PC-9 (cell line): ENCODE measurements at regions not wholly inside any gene's neighbourhood (a gene's known extent, or its start where the extent isn't known, plus 50 kb on each side); places are given as distances from the start of the nearest gene placed in this dataset.

Experiments
- BruUV-seq: library from RNA; stranded (reverse); fragments of 400-500 nt; replicated peaks from 2 replicates; lab custom pipeline; 2021; lab: Mats Ljungman, UMichigan
- CTCF ChIA-PET: fragments of 300-600 bp; sonication (Branson Sonifier 250); formaldehyde crosslinking; loops from one replicate; lab custom pipeline; 2022; ENCODE audit warnings: antibody characterized with exemption; lab: Charles Lee
- POLR2A ChIA-PET: fragments of 300-600 bp; sonication (Branson Sonifier 250); formaldehyde crosslinking; loops from one replicate; lab custom pipeline; 2022; ENCODE audit warnings: antibody characterized with exemption; ENCODE audit not compliant: unreplicated experiment; lab: Charles Lee
- DNase-seq, 2 experiments: peaks; one replicate each; pipeline versions ENCODE4 v3.0.0 to v3.0.0-alpha.2; 2015 to 2022; ENCODE audit warnings: mixed read lengths in 1 of 2
- H2AFZ ChIP-seq: fragments of 200-600 bp; sonication (generic); 2 replicates; pipeline ENCODE4 v1.8.1; 2017; ENCODE audit warnings: antibody characterized with exemption
- H3F3A ChIP-seq: fragments of 200-600 bp; sonication (generic); 2 replicates; pipeline ENCODE4 v1.8.1; 2017; ENCODE audit warnings: antibody characterized with exemption, mild to moderate bottlenecking, low read depth; ENCODE audit not compliant: insufficient read depth
- H3K27ac ChIP-seq: fragments of 200-600 bp; sonication (generic); 2 replicates; pipeline ENCODE4 v1.6.1; 2016; ENCODE audit warnings: mixed run types
- H3K27me3 ChIP-seq: fragments of 200-600 bp; sonication (generic); 2 replicates; pipeline ENCODE4 v1.6.1; 2016; ENCODE audit warnings: low read depth, mixed run types; ENCODE audit not compliant: insufficient read depth
- H3K36me3 ChIP-seq: fragments of 200-600 bp; sonication (generic); 2 replicates; pipeline ENCODE4 v1.6.1; 2016; ENCODE audit warnings: low read depth, mixed run types
- H3K4me1 ChIP-seq: fragments of 200-600 bp; sonication (generic); replicated peaks from 2 replicates; pipeline ENCODE4 v1.6.1; 2016; ENCODE audit warnings: mixed run types; ENCODE audit not compliant: insufficient read depth
- H3K4me2 ChIP-seq: fragments of 200-600 bp; sonication (generic); 2 replicates; pipeline ENCODE4 v1.6.1; 2017; ENCODE audit warnings: mixed run types
- H3K4me3 ChIP-seq: fragments of 200-600 bp; sonication (generic); 2 replicates; pipeline ENCODE4 v1.6.1; 2016; ENCODE audit warnings: mixed run types
- H3K79me2 ChIP-seq: fragments of 200-600 bp; sonication (generic); 2 replicates; pipeline ENCODE4 v1.6.1; 2017; ENCODE audit warnings: low read depth, mixed run types
- H3K9me2 ChIP-seq: fragments of 200-600 bp; sonication (generic); 2 replicates; pipeline ENCODE4 v1.8.1; 2017; ENCODE audit warnings: mild to moderate bottlenecking; ENCODE audit not compliant: insufficient read depth
- H3K9me3 ChIP-seq: fragments of 200-600 bp; sonication (generic); 2 replicates; pipeline ENCODE4 v1.8.1; 2016; ENCODE audit warnings: low read depth; ENCODE audit not compliant: insufficient read depth
- H4K20me1 ChIP-seq: fragments of 200-600 bp; sonication (generic); 2 replicates; pipeline ENCODE4 v1.8.1; 2017; ENCODE audit not compliant: insufficient read depth
- CTCF ChIP-seq: fragments of 200-600 bp; sonication (generic); conservative IDR thresholded peaks from 2 replicates; pipeline ENCODE4 v1.6.1; 2017; ENCODE audit warnings: mixed run types, antibody characterized with exemption, mild to moderate bottlenecking, moderate library complexity
- EZH2 ChIP-seq: fragments of 200-600 bp; sonication (generic); IDR thresholded peaks from 2 replicates; pipeline ENCODE4 v1.8.0; 2017; ENCODE audit warnings: antibody characterized with exemption, low read depth
- intact Hi-C: fragments of 100-400 bp; cut with micrococcal nuclease; formaldehyde crosslinking; loops from one replicate; pipeline ENCODE4 v1.10.0; 2022; ENCODE audit not compliant: unreplicated experiment

DNA sequence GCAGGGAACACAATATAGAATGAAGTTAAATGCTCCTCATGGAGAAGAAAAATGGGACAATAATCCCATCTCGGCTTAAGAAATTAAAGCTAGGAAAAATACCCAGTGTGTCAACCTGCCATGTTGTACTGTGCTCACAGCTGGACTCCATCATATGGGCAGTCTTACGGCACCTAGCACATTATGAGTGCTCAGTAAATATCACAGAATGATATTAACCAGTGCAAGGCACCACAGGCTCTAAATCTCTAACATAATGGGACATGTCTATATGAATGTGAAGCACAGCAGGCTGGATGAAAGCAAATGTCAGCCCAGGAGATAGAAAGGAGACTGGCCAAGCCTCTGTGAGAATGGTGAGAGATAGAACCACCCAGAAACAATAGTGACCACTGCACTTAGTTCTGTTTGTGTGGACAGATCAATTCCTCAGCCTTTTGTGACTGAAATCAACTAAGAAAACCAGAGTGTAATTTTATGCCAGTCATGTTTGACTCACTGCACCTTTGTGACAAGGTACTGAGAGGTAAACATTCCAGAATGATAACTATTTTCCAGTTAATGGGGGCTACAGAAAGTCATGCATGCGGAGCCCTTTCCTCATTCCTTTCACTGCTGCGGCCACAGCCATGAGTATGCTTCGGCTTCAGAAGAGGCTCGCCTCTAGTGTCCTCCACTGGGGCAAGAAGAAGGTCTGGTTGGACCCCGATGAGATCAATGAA lies 140.4 kb upstream of the CDH6 start:
- Histone ChIP-seq H3K36me3 (no peaks in the 10 kb centered on the region), H3K79me2 (no peaks in the 10 kb centered on the region), H3K9me2 (no peaks in the 10 kb centered on the region), H3F3A (no peaks in the 10 kb centered on the region), H3K4me1 (no peaks in the 10 kb centered on the region), H3K27ac (no peak overlapping the region), H3K4me3 (no peak overlapping the region), H3K27me3 (no peaks in the 10 kb centered on the region), H2AFZ (no peak overlapping the region), H3K4me2 (no peak overlapping the region), H4K20me1 (no peaks in the 10 kb centered on the region), H3K9me3 (no peaks in the 10 kb centered on the region)
- TF ChIP-seq CTCF (no peak), EZH2 (no peak)
- DNase-seq = peak in 1 of 2 experiments; percentile 33
- no TSS peak for BruUV-seq
- intact Hi-C loops = no loop called here
- POLR2A ChIA-PET = no interaction called here
- CTCF ChIA-PET = interaction anchor here (0.7 kb wide), 1 partner anchor 27 kb away, joined by 3 read pairs; no protein-coding TSS in a partner anchor

DNA sequence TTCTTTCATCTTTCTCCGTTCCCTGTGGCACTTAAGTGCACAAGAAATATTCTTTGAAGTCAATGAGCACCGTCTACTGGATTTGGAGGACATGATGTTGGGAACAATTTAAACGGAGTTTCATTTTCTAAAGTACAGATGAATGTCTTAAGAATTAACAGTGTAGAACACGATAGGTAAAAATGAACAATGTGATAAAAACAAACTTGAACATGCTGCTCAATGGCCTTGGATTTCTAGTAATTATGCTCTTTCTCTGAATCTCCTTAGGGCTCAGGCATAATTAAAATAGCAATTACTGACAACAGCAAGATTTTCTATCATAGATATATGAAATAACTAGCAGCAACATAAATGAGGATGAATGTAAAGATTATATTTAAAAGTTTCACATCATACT lies 142.2 kb upstream of the CDH6 start:
- Histone ChIP-seq H3K36me3 (no peaks in the 10 kb centered on the region), H3K4me3 (no peak overlapping the region), H3K79me2 (no peaks in the 10 kb centered on the region), H3K4me2 (no peak overlapping the region), H3K4me1 (no peaks in the 10 kb centered on the region), H3F3A (no peaks in the 10 kb centered on the region), H3K9me3 (no peaks in the 10 kb centered on the region), H3K27me3 (no peaks in the 10 kb centered on the region), H2AFZ (no peak overlapping the region), H3K9me2 (no peaks in the 10 kb centered on the region), H4K20me1 (no peaks in the 10 kb centered on the region), H3K27ac (no peak overlapping the region)
- CTCF ChIA-PET = no interaction called here
- POLR2A ChIA-PET = no interaction called here
- intact Hi-C loops = no loop called here
- BruUV-seq = no TSS peak
- DNase-seq = no peak
- TF ChIP-seq EZH2 = no peak
- TF ChIP-seq CTCF = no peak

DNA sequence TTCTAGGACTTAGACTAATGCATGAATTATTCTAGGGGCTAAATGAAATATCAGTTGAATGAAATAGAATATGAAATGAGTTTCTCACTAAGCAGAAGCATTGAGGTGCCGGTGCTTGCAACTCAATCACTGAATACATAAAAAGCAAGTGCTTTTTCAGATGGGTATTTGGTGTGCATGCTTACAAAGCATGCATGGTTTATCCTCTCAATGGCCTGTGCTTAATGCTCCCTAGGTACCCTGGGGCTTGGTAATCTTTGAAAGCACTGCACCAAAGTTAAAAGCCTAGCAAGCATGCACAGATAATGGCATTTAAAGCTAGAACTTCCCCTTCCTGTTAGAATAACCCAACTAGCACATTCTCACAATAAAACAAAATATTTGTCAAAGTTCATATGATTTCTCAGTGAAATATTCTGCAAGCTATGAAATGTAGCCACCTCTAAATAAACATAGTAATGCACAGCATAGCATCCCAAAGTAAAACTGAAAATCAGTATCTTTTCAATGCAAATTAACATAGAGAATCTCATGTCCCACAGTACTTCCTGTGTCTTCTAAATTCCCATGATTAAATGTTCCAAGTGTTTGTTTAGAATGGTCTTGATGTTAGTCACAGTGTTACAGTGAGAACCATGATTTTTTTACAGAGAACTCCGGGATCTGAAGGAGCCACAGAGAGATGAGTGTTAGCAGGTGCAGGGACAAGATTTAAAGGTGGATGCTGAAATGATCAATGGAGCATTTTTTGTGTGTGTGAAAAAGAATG lies 143.4 kb upstream of the CDH6 start:
- Histone ChIP-seq H3K27ac (no peak overlapping the region), H3K4me2 (no peak overlapping the region), H3K9me2 (no peaks in the 10 kb centered on the region), H3K79me2 (no peaks in the 10 kb centered on the region), H3K4me3 (no peak overlapping the region), H4K20me1 (no peaks in the 10 kb centered on the region), H2AFZ (no peak overlapping the region), H3K9me3 (no peaks in the 10 kb centered on the region), H3F3A (no peaks in the 10 kb centered on the region), H3K36me3 (no peaks in the 10 kb centered on the region), H3K4me1 (no peaks in the 10 kb centered on the region), H3K27me3 (no peaks in the 10 kb centered on the region)
- ChIA-PET POLR2A (no interaction called here), CTCF (no interaction called here)
- intact Hi-C loops = loop anchor here (10.0 kb wide), 1 partner anchor 65 kb away; no protein-coding TSS in a partner anchor
- DNase-seq = no peak
- no TSS peak for BruUV-seq
- TF ChIP-seq CTCF (no peak), EZH2 (no peak)
